Right lobe of liver (tissue), 6 donors: ENCODE measurements at regions not wholly inside any gene's neighbourhood (a gene's known extent, or its start where the extent isn't known, plus 50 kb on each side); places are given as distances from the start of the nearest gene placed in this dataset.

Source experiments
- ATAC-seq, 4 donors: fragments of 200-7000 bp; cut with Tn5 transposase; one replicate each; pipeline ENCODE4 v1.9.1; 2020; ENCODE audit warnings: mild to moderate bottlenecking in 4 of 4, moderate library complexity in 4 of 4
- DNase-seq, 3 donors: peaks; one replicate each; pipeline ENCODE4 v3.0.0-alpha.2; 2020
- H3K27ac ChIP-seq, 3 donors: fragments of 200-600 bp; one replicate each; pipeline ENCODE4 v1.8.0; 2022
- H3K27me3 ChIP-seq, 2 donors: fragments of 200-600 bp; one replicate each; pipeline ENCODE4 v1.8.0; 2022
- H3K36me3 ChIP-seq, 4 donors: fragments of 200-600 bp; sonication (generic) in 1 of 4; one replicate each; pipeline versions ENCODE4 v1.5.1 to v1.8.0; 2017 to 2022; ENCODE audit warnings: control low read depth in 1 of 4
- H3K4me1 ChIP-seq, 4 donors: fragments of 200-600 bp; sonication (generic) in 1 of 4; one replicate each; pipeline versions ENCODE4 v1.5.1 to v1.8.0; 2017 to 2022; ENCODE audit warnings: control low read depth in 1 of 4
- H3K4me3 ChIP-seq, 3 donors: fragments of 200-600 bp; one replicate each; pipeline ENCODE4 v1.8.0; 2022
- H3K9me3 ChIP-seq, 4 donors: fragments of 200-600 bp; sonication (generic) in 1 of 4; one replicate each; pipeline versions ENCODE4 v1.5.1 to v1.8.0; 2017 to 2022; ENCODE audit warnings: control low read depth in 1 of 4
- CTCF ChIP-seq, 4 donors: fragments of 200-600 bp in 3 of 4; fragments of 450-650 bp in 1 of 4; IDR thresholded peaks; one replicate each; pipeline versions ENCODE4 v1.5.1 to v1.8.0; 2016 to 2022; ENCODE audit warnings: antibody characterized with exemption in 4 of 4, mild to moderate bottlenecking in 2 of 4
- POLR2A ChIP-seq: fragments of 450-650 bp; IDR thresholded peaks from one replicate; pipeline ENCODE4 v1.6.1; 2017; ENCODE audit warnings: antibody characterized with exemption, mild to moderate bottlenecking
- WGBS: methylation state at CpG from one replicate; pipeline ENCODE4 v1.1.6; 2018; ENCODE audit warnings: low coverage, low lambda C conversion rate; ENCODE audit not compliant: insufficient coverage; ENCODE audit errors: missing lambda C conversion rate; 5-methylcytosine and 5-hydroxymethylcytosine counted together
- intact Hi-C, 2 donors: fragments of 100-400 bp; cut with DNase I; formaldehyde crosslinking; loops; one replicate each; pipeline versions ENCODE4 v1.11.2 to v1.14.1; 2022
- donor health status: DM: no; HTN: yes; CAD: no.
- donor health status: DM: no; HTN: no; CAD: no.
- donor health status: DM: no; HTN: no; CAD: no.
- donor health status: DM: no; HTN: yes; CAD: no.
- donor health status: DM: no; HTN: yes; CAD: no.

GRCh38 chr7:155948845-155949244 is 136.6 kb upstream of the SHH start:
- 81% methylated on average over 8 of the region's 10 CpGs for WGBS
- Histone ChIP-seq H3K27ac (no peak overlapping the region), H3K4me3 (no peak overlapping the region), H3K36me3 (no peaks in the 10 kb centered on the region), H3K9me3 (no peaks in the 10 kb centered on the region), H3K4me1 (peaks cover 0 to 17% (median 7%) of the 10 kb centered on the region in 4 donors), H3K27me3 (no peaks in the 10 kb centered on the region)
- intact Hi-C loops: no loop called here
- DNase-seq: no peak
- ATAC-seq: no peak
- no peak for TF ChIP-seq CTCF (IDR thresholded peaks at IDR 0.05)
- no peak for TF ChIP-seq POLR2A

- Histone ChIP-seq H3K27me3 (no peaks in the 10 kb centered on the region), H3K4me3 (no peak overlapping the region), H3K36me3 (no peaks in the 10 kb centered on the region), H3K27ac (no peak overlapping the region), H3K4me1 (peaks cover 0 to 17% (median 7%) of the 10 kb centered on the region in 4 donors), H3K9me3 (no peaks in the 10 kb centered on the region)
- TF ChIP-seq POLR2A: no peak
- no peak for TF ChIP-seq CTCF (IDR thresholded peaks at IDR 0.05)
- 100% methylated on average over 1 of the region's 6 CpGs for WGBS
- intact Hi-C loops: no loop called here
- DNase-seq: no peak
- no peak for ATAC-seq
These were observed 136.2 kb upstream of the SHH start for GRCh38 chr7:155948423-155948822.

- H3K27me3 ChIP-seq: no peaks in the 10 kb centered on the region
- no peaks in the 10 kb centered on the region for H3K9me3 ChIP-seq
- no peak overlapping the region for H3K4me3 ChIP-seq
- TF ChIP-seq CTCF (IDR thresholded peaks at IDR 0.05): no peak
- TF ChIP-seq POLR2A: no peak
- H3K36me3 ChIP-seq: no peaks in the 10 kb centered on the region
- peaks cover 0 to 12% (median 4%) of the 10 kb centered on the region in 4 donors for H3K4me1 ChIP-seq
- no peak overlapping the region for H3K27ac ChIP-seq
- WGBS: 74% methylated on average over 3 of the region's 6 CpGs
- DNase-seq (no peak), ATAC-seq (no peak)
- intact Hi-C loops: no loop called here
These were observed 134.8 kb upstream of the SHH start for GRCh38 chr7:155947051-155947450.

- intact Hi-C loops: no loop called here
- Histone ChIP-seq H3K4me3 (no peak overlapping the region), H3K27ac (no peak overlapping the region), H3K27me3 (no peaks in the 10 kb centered on the region), H3K36me3 (no peaks in the 10 kb centered on the region), H3K9me3 (no peaks in the 10 kb centered on the region), H3K4me1 (peaks cover 0 to under 1% (median 0%) of the 10 kb centered on the region in 4 donors)
- ATAC-seq (no peak), DNase-seq (no peak)
- WGBS: 92% methylated on average over 11 of the region's 32 CpGs
- TF ChIP-seq POLR2A (no peak), CTCF (IDR thresholded peaks at IDR 0.05) (no peak)
These were observed 133.5 kb upstream of the SHH start for GRCh38 chr7:155945670-155946325.

- Histone ChIP-seq H3K27me3 (no peaks in the 10 kb centered on the region), H3K9me3 (peaks cover 0 to 2% (median 0%) of the 10 kb centered on the region in 4 donors), H3K27ac (no peak overlapping the region), H3K4me3 (no peak overlapping the region), H3K36me3 (no peaks in the 10 kb centered on the region), H3K4me1 (no peaks in the 10 kb centered on the region)
- ATAC-seq (no peak), DNase-seq (no peak)
- intact Hi-C loops: no loop called here
- WGBS: 93% methylated on average over 5 of the region's 6 CpGs
- TF ChIP-seq CTCF (IDR thresholded peaks at IDR 0.05): no peak
- no peak for TF ChIP-seq POLR2A
These were observed 132.6 kb upstream of the SHH start for GRCh38 chr7:155944901-155945300.
